Activated CD8-positive, alpha-beta T cell treated with anti-CD3 and anti-CD28 coated beads for 36 hours (primary cell): ENCODE measurements at regions not wholly inside any gene's neighbourhood (a gene's known extent, or its start where the extent isn't known, plus 50 kb on each side); places are given as distances from the start of the nearest gene placed in this dataset.

Experiments used
- ATAC-seq: fragments of 200-7000 bp; cut with Tn5 transposase; one replicate; pipeline ENCODE4 v1.10.0; 2021; ENCODE audit warnings: mild to moderate bottlenecking, moderate library complexity
- CTCF ChIA-PET: fragments of 350-600 bp; sonication (Branson Sonifier 250); formaldehyde crosslinking; loops from one replicate; lab custom pipeline; 2021; ENCODE audit warnings: antibody characterized with exemption; lab: Charles Lee
- POLR2A ChIA-PET: fragments of 350-600 bp; sonication (Branson Sonifier 250); formaldehyde crosslinking; loops from one replicate; lab custom pipeline; 2021; ENCODE audit warnings: antibody characterized with exemption; lab: Charles Lee
- DNase-seq: peaks from one replicate; pipeline ENCODE4 v3.0.0-alpha.2; 2020
- H3K27ac Mint-ChIP-seq: one replicate; pipeline ENCODE4 v1.8.0; 2021; ENCODE audit warnings: mild to moderate bottlenecking, mixed read lengths
- H3K27me3 Mint-ChIP-seq: one replicate; pipeline ENCODE4 v1.8.0; 2021; ENCODE audit warnings: mixed read lengths
- H3K36me3 Mint-ChIP-seq: one replicate; pipeline ENCODE4 v1.8.0; 2021; ENCODE audit warnings: low read depth, mixed read lengths
- H3K4me1 Mint-ChIP-seq: one replicate; pipeline ENCODE4 v1.8.0; 2021; ENCODE audit warnings: low read depth, mixed read lengths
- H3K4me3 Mint-ChIP-seq: one replicate; pipeline ENCODE4 v1.8.0; 2021; ENCODE audit warnings: mild to moderate bottlenecking, moderate library complexity, mixed read lengths
- H3K9me3 Mint-ChIP-seq: one replicate; pipeline ENCODE4 v1.8.0; 2021; ENCODE audit warnings: mixed read lengths
- CTCF ChIP-seq: fragments of 200-600 bp; IDR thresholded peaks from one replicate; pipeline ENCODE4 v1.8.0; 2022; ENCODE audit warnings: antibody characterized with exemption, mild to moderate bottlenecking
- intact Hi-C: fragments of 100-400 bp; cut with micrococcal nuclease; formaldehyde crosslinking; loops from one replicate; pipeline ENCODE4 v1.10.0; 2022

GRCh38 chr3:74375653-74376052 lies 238.8 kb downstream of the CNTN3 start:
- no peak overlapping the region for H3K27ac Mint-ChIP-seq
- H3K9me3 Mint-ChIP-seq, result peaks cover 6% of the 10 kb centered on the region
- H3K36me3 Mint-ChIP-seq, result no peaks in the 10 kb centered on the region
- CTCF ChIA-PET, result no interaction called here
- ATAC-seq, result no peak
- H3K4me3 Mint-ChIP-seq, result no peak overlapping the region
- POLR2A ChIA-PET, result no interaction called here
- H3K27me3 Mint-ChIP-seq, result no peaks in the 10 kb centered on the region
- intact Hi-C loops, result no loop called here
- DNase-seq, result no peak
- TF ChIP-seq CTCF, result no peak
- H3K4me1 Mint-ChIP-seq, result no peaks in the 10 kb centered on the region

DNA sequence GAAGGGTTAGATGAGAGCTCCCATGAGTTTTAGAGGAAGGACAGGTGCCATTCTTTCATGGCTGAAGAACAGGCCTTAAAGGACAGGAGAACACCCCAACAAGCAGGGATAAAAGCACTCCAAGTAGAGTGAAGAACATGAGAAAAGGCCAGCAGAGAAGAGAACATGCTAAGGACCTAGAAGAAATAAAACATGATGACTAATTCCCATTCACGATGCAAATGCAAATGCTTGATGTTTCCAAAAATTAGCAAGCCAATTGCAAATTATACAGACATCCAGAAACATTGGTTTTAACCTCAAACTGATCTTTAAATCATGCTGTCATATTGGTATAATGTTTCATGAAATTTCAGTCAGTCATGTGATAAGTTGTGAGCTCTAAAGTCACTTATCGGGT lies 241.7 kb downstream of the CNTN3 start:
- CTCF ChIA-PET, result no interaction called here
- H3K4me3 Mint-ChIP-seq, result no peak overlapping the region
- ATAC-seq (no peak), DNase-seq (no peak)
- TF ChIP-seq CTCF, result no peak
- H3K27me3 Mint-ChIP-seq, result no peaks in the 10 kb centered on the region
- H3K27ac Mint-ChIP-seq, result no peak overlapping the region
- H3K9me3 Mint-ChIP-seq, result peaks cover 4% of the 10 kb centered on the region
- H3K4me1 Mint-ChIP-seq, result no peaks in the 10 kb centered on the region
- H3K36me3 Mint-ChIP-seq, result no peaks in the 10 kb centered on the region
- POLR2A ChIA-PET, result no interaction called here
- intact Hi-C loops, result no loop called here

DNA sequence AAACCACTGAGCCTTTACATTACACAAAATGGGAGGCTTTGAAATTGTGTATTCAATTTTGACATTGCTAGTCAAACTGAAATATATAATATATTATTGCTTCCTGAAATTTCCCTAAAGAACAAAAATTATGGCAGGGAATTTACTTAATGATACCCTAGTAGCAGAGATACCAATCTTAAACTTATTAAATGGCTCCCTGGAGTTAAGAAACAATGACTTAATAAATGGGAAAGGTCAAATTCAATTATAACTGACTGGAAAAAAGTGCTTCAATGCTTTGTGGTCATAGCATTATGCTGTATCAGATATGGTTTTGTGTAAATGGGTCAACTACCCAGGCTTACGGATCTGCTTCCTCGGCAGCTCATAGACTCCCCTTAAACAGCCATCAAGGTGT lies 244.1 kb downstream of the CNTN3 start:
- DNase-seq (no peak), ATAC-seq (no peak)
- intact Hi-C loops, result no loop called here
- no peak overlapping the region for H3K4me3 Mint-ChIP-seq
- H3K27ac Mint-ChIP-seq, result no peak overlapping the region
- H3K4me1 Mint-ChIP-seq, result no peaks in the 10 kb centered on the region
- CTCF ChIA-PET, result no interaction called here
- peaks cover 4% of the 10 kb centered on the region for H3K9me3 Mint-ChIP-seq
- POLR2A ChIA-PET, result no interaction called here
- no peaks in the 10 kb centered on the region for H3K27me3 Mint-ChIP-seq
- no peaks in the 10 kb centered on the region for H3K36me3 Mint-ChIP-seq
- TF ChIP-seq CTCF, result no peak

DNA sequence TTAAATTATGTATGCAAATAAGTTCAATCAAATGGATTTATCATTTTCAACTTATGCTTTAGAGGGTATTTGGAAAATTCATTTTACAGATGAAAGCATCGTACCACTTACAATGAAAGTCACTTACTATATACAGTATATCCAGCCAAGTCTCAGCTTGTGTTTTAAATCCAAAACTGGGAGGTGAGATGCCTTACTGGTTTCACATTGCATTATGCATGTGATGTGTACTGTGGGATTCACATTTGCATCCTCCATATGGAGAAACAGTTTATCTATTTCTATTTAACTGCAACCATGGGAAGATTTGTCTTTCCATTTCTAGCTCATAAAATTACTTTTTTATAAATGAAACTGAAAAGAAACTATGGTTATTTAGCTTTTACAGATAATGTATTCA lies 248.1 kb downstream of the CNTN3 start:
- H3K4me3 Mint-ChIP-seq, result no peak overlapping the region
- CTCF ChIA-PET, result no interaction called here
- TF ChIP-seq CTCF, result no peak
- no peaks in the 10 kb centered on the region for H3K4me1 Mint-ChIP-seq
- no peaks in the 10 kb centered on the region for H3K9me3 Mint-ChIP-seq
- H3K27me3 Mint-ChIP-seq, result no peaks in the 10 kb centered on the region
- no peaks in the 10 kb centered on the region for H3K36me3 Mint-ChIP-seq
- intact Hi-C loops, result no loop called here
- H3K27ac Mint-ChIP-seq, result no peak overlapping the region
- DNase-seq (no peak), ATAC-seq (no peak)
- POLR2A ChIA-PET, result no interaction called here

- ChIA-PET POLR2A (no interaction called here), CTCF (no interaction called here)
- no peak overlapping the region for H3K27ac Mint-ChIP-seq
- intact Hi-C loops, result no loop called here
- H3K4me1 Mint-ChIP-seq, result no peaks in the 10 kb centered on the region
- H3K4me3 Mint-ChIP-seq, result no peak overlapping the region
- DNase-seq (no peak), ATAC-seq (no peak)
- no peaks in the 10 kb centered on the region for H3K27me3 Mint-ChIP-seq
- TF ChIP-seq CTCF, result no peak
- H3K36me3 Mint-ChIP-seq, result no peaks in the 10 kb centered on the region
- H3K9me3 Mint-ChIP-seq, result no peaks in the 10 kb centered on the region
Observed at GRCh38 chr3:74363346-74363745, 251.1 kb downstream of the CNTN3 start.
